CD4-positive, alpha-beta T cell treated with Interleukin-17A for 1 hour (primary cell): ENCODE measurements at regions not wholly inside any gene's neighbourhood (a gene's known extent, or its start where the extent isn't known, plus 50 kb on each side); places are given as distances from the start of the nearest gene placed in this dataset.

Source experiments
- DNase-seq: peaks from one replicate; pipeline ENCODE4 v3.0.0-alpha.2; 2020

- DNase-seq: no peak
Observed at GRCh38 chr2:184498936-184499335, 99.4 kb upstream of the ZNF804A start.

GRCh38 chr2:184504252-184504651, 94.1 kb upstream of the ZNF804A start:
- no peak for DNase-seq

- DNase-seq: no peak
Observed at GRCh38 chr2:184507254-184507653, 91.1 kb upstream of the ZNF804A start.

GRCh38 chr2:184517402-184517801, 80.9 kb upstream of the ZNF804A start:
- DNase-seq: no peak

GRCh38 chr2:184520441-184520840, 77.9 kb upstream of the ZNF804A start:
- DNase-seq: no peak

- no peak for DNase-seq
Observed at GRCh38 chr2:184523732-184524131, 74.6 kb upstream of the ZNF804A start.

- no peak for DNase-seq
Observed at GRCh38 chr2:184524551-184525382, 73.6 kb upstream of the ZNF804A start.

- no peak for DNase-seq
Observed at GRCh38 chr2:184527058-184527457, 71.3 kb upstream of the ZNF804A start.

GRCh38 chr2:184528119-184528518, 70.2 kb upstream of the ZNF804A start:
- DNase-seq: no peak

GRCh38 chr2:184530239-184530638, 68.1 kb upstream of the ZNF804A start:
- no peak for DNase-seq

GRCh38 chr2:184530959-184531358, 67.4 kb upstream of the ZNF804A start:
- no peak for DNase-seq

- no peak for DNase-seq
Observed at GRCh38 chr2:184532551-184532950, 65.8 kb upstream of the ZNF804A start.

- DNase-seq: no peak
Observed at GRCh38 chr2:184534986-184535385, 63.3 kb upstream of the ZNF804A start.

- no peak for DNase-seq
Observed at GRCh38 chr2:184540246-184540789, 58.0 kb upstream of the ZNF804A start.

- DNase-seq: no peak
Observed at GRCh38 chr2:184541591-184541990, 56.7 kb upstream of the ZNF804A start.

GRCh38 chr2:184543832-184544231, 54.5 kb upstream of the ZNF804A start:
- no peak for DNase-seq
